ENCODE measurements at regions not wholly inside any gene's neighbourhood (a gene's known extent, or its start where the extent isn't known, plus 50 kb on each side); places are given as distances from the start of the nearest gene placed in this dataset.

- no peak for DNase-seq
These were observed 65.5 kb upstream of the NR2F2 start for GRCh38 chr15:96264801-96265515.

- DNase-seq = no peak
These were observed 64.0 kb upstream of the NR2F2 start for GRCh38 chr15:96266456-96266855.

- no peak for DNase-seq
These were observed 63.0 kb upstream of the NR2F2 start for GRCh38 chr15:96267463-96267862.

- no peak for DNase-seq
These were observed 61.9 kb upstream of the NR2F2 start for GRCh38 chr15:96268442-96269204.

- DNase-seq = no peak
These were observed 59.8 kb upstream of the NR2F2 start for GRCh38 chr15:96270581-96271172.

GRCh38 chr15:96272427-96272826 lies 58.1 kb upstream of the NR2F2 start:
- DNase-seq = no peak

- no peak for DNase-seq
These were observed 57.0 kb upstream of the NR2F2 start for GRCh38 chr15:96273317-96274086.

GRCh38 chr15:96274087-96274440 lies 56.4 kb upstream of the NR2F2 start:
- DNase-seq = no peak

- no peak for DNase-seq
These were observed 55.8 kb upstream of the NR2F2 start for GRCh38 chr15:96274698-96275097.

GRCh38 chr15:96276438-96277210 lies 53.9 kb upstream of the NR2F2 start:
- DNase-seq = no peak

Measured in activated T-cell treated with anti-CD3 and anti-CD28 coated beads for 4 hours (primary cell).